ENCODE measurements at regions not wholly inside any gene's neighbourhood (a gene's known extent, or its start where the extent isn't known, plus 50 kb on each side); places are given as distances from the start of the nearest gene placed in this dataset.

- DNase-seq (ENCODE audit: low spot score), result no peak
- TF ChIP-seq CTCF (IDR thresholded peaks at IDR 0.05; ENCODE audit: extremely low read depth, insufficient read depth, missing control alignments), result no peak
- in situ Hi-C loops (cut with MboI; ENCODE audit: low pct_unique_long_range_greater_than_20kb, low sequenced_read_pairs, unreplicated experiment), result no loop called here
Observed at GRCh38 chr4:85092943-85093342, 126.5 kb upstream of the WDFY3 start.

GRCh38 chr4:85094735-85095134, 128.2 kb upstream of the WDFY3 start:
- no peak for DNase-seq (ENCODE audit: low spot score)
- TF ChIP-seq CTCF (IDR thresholded peaks at IDR 0.05; ENCODE audit: extremely low read depth, insufficient read depth, missing control alignments), result no peak
- in situ Hi-C loops (cut with MboI; ENCODE audit: low pct_unique_long_range_greater_than_20kb, low sequenced_read_pairs, unreplicated experiment), result no loop called here

GRCh38 chr4:85102606-85103005, 136.1 kb upstream of the WDFY3 start:
- no peak for TF ChIP-seq CTCF (IDR thresholded peaks at IDR 0.05; ENCODE audit: extremely low read depth, insufficient read depth, missing control alignments)
- DNase-seq (ENCODE audit: low spot score), result no peak
- in situ Hi-C loops (cut with MboI; ENCODE audit: low pct_unique_long_range_greater_than_20kb, low sequenced_read_pairs, unreplicated experiment), result no loop called here

- TF ChIP-seq CTCF (IDR thresholded peaks at IDR 0.05; ENCODE audit: extremely low read depth, insufficient read depth, missing control alignments), result no peak
- no peak for DNase-seq (ENCODE audit: low spot score)
- in situ Hi-C loops (cut with MboI; ENCODE audit: low pct_unique_long_range_greater_than_20kb, low sequenced_read_pairs, unreplicated experiment), result no loop called here
Observed at GRCh38 chr4:85106166-85106565, 139.7 kb upstream of the WDFY3 start.

- in situ Hi-C loops (cut with MboI; ENCODE audit: low pct_unique_long_range_greater_than_20kb, low sequenced_read_pairs, unreplicated experiment), result no loop called here
- no peak for DNase-seq (ENCODE audit: low spot score)
- TF ChIP-seq CTCF (IDR thresholded peaks at IDR 0.05; ENCODE audit: extremely low read depth, insufficient read depth, missing control alignments), result no peak
Observed at GRCh38 chr4:85106805-85107336, 140.4 kb upstream of the WDFY3 start.

- in situ Hi-C loops (cut with MboI; ENCODE audit: low pct_unique_long_range_greater_than_20kb, low sequenced_read_pairs, unreplicated experiment), result no loop called here
- no peak for TF ChIP-seq CTCF (IDR thresholded peaks at IDR 0.05; ENCODE audit: extremely low read depth, insufficient read depth, missing control alignments)
Observed at GRCh38 chr4:85107553-85107952, 141.1 kb upstream of the WDFY3 start.

GRCh38 chr4:85113706-85114105, 147.2 kb upstream of the WDFY3 start:
- in situ Hi-C loops (cut with MboI; ENCODE audit: low pct_unique_long_range_greater_than_20kb, low sequenced_read_pairs, unreplicated experiment), result no loop called here
- TF ChIP-seq CTCF (IDR thresholded peaks at IDR 0.05; ENCODE audit: extremely low read depth, insufficient read depth, missing control alignments), result no peak
- no peak for DNase-seq (ENCODE audit: low spot score)

More at GRCh38 chr4:85107553-85107952, 141.1 kb upstream of the WDFY3 start:
- DNase-seq (ENCODE audit: low spot score), result no peak

Measured in GM13977 (cell line).